ENCODE measurements at regions not wholly inside any gene's neighbourhood (a gene's known extent, or its start where the extent isn't known, plus 50 kb on each side); places are given as distances from the start of the nearest gene placed in this dataset.

DNA sequence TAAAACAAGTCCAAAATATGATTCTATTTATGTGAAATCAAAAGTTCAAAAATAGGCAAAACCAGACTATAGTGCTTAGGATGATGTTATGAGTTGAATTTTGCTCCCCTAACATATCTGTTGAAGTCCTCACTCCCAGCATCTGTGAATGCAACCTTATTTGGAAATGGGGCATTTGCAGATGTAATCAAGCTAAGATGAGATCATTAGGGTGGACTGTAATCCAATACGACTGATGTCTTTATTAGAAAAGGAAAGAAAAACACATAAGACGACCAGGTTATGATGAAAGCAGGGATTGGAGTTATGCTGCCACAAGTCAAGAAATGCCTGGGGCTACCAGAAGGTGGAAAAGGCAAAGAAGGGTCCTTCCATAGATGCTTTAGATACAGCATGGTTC is 110.5 kb upstream of the CCDC39 start:
- intact Hi-C loops (cut with micrococcal nuclease) = no loop called here

DNA sequence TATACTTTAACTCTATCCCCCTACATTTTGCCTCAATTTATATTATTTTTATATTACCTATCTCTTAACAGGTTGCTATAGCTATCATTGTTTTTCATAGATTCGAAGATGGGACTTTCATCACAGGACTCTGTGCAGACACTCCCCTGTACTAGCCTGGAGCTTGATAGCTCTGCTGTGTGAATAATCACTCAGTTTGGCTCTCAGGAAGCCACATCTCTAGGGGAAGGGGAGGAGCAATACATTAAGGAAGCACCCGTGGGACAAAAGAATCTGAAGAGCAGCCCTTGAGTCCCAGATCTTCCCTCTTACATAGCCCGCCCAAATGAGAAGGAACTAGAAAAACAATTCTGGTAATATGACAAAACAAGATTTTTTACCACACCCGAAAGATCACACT is 114.3 kb upstream of the FXR1 start:
- H3K4me1 ChIP-seq = no peaks in the 10 kb centered on the region
- TF ChIP-seq, protein P1, sequence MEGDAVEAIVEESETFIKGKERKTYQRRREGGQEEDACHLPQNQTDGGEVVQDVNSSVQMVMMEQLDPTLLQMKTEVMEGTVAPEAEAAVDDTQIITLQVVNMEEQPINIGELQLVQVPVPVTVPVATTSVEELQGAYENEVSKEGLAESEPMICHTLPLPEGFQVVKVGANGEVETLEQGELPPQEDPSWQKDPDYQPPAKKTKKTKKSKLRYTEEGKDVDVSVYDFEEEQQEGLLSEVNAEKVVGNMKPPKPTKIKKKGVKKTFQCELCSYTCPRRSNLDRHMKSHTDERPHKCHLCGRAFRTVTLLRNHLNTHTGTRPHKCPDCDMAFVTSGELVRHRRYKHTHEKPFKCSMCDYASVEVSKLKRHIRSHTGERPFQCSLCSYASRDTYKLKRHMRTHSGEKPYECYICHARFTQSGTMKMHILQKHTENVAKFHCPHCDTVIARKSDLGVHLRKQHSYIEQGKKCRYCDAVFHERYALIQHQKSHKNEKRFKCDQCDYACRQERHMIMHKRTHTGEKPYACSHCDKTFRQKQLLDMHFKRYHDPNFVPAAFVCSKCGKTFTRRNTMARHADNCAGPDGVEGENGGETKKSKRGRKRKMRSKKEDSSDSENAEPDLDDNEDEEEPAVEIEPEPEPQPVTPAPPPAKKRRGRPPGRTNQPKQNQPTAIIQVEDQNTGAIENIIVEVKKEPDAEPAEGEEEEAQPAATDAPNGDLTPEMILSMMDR (IDR thresholded peaks at IDR 0.05; ENCODE audit: borderline replicate concordance) = no peak
- H3K4me3 ChIP-seq = no peak overlapping the region
- H3K27me3 ChIP-seq (ENCODE audit: low read depth) = peaks cover 7% of the 10 kb centered on the region
- no peaks in the 10 kb centered on the region for H3K36me3 ChIP-seq
- DNase-seq = no peak
- H3K9me3 ChIP-seq (replicated peaks) = no peaks in the 10 kb centered on the region
- intact Hi-C loops (cut with micrococcal nuclease) = no loop called here
- no peak overlapping the region for H3K27ac ChIP-seq (replicated peaks)

More for the DNA sequence above, 110.5 kb upstream of the CCDC39 start:
- H3K4me3 ChIP-seq = no peak overlapping the region
- TF ChIP-seq, protein P1 (IDR thresholded peaks at IDR 0.05; ENCODE audit: borderline replicate concordance) = no peak
- DNase-seq = no peak
- H3K36me3 ChIP-seq = no peaks in the 10 kb centered on the region
- no peak overlapping the region for H3K27ac ChIP-seq (replicated peaks)
- H3K4me1 ChIP-seq = no peaks in the 10 kb centered on the region
- no peaks in the 10 kb centered on the region for H3K9me3 ChIP-seq (replicated peaks)
- no peaks in the 10 kb centered on the region for H3K27me3 ChIP-seq (ENCODE audit: low read depth)

DNA sequence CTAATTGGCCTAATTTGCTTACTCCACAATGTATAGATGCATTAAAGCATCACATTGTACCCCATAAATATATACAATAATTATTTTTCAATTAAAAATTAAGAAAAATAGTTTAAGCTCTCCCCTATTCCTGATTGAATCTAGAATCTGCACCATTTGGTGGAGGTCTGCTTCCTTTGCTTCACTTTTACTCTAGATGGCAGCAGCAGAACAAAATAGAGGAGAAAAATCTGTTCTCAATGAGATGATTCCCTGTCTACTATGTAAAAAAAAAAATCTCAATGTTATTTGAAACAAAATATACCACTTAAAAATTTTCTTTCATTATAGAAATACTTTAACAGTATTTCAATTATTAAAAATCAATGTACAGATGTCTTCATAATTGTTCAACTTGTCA is 109.6 kb upstream of the FXR1 start:
- TF ChIP-seq, protein P1 (IDR thresholded peaks at IDR 0.05; ENCODE audit: borderline replicate concordance) = peak; percentile 67
- H3K9me3 ChIP-seq (replicated peaks) = no peaks in the 10 kb centered on the region
- peaks cover 5% of the 10 kb centered on the region for H3K4me1 ChIP-seq
- no peaks in the 10 kb centered on the region for H3K36me3 ChIP-seq
- no peaks in the 10 kb centered on the region for H3K27me3 ChIP-seq (ENCODE audit: low read depth)
- no peak for DNase-seq
- no peak overlapping the region for H3K27ac ChIP-seq (replicated peaks)
- H3K4me3 ChIP-seq = no peak overlapping the region
- intact Hi-C loops (cut with micrococcal nuclease) = loop anchor here (10.0 kb wide), 1 partner anchor 922 kb away; no protein-coding TSS in a partner anchor

DNA sequence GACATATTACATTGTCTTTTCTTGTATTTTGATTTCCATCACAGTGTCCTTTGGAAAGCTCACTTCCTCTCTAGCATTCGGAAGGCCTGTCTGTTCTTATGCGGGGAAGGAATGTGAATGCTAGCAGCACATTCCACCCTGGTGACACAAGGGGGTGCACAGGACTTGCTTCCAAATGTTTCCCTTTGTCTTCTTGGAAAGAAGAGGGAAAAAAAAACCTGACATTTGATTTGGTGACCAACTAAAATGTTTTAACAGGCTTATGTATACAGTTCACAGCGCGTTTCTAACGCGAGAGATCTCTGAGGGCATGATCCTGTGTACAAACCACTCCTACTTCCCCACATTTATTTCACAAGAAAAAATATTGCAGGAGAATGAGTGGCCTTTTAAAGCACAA is 107.6 kb upstream of the FXR1 start:
- intact Hi-C loops (cut with micrococcal nuclease) = loop anchor here (10.0 kb wide), 1 partner anchor 920 kb away; no protein-coding TSS in a partner anchor
- no peak for DNase-seq
- peaks cover 12% of the 10 kb centered on the region for H3K4me1 ChIP-seq
- no peak overlapping the region for H3K4me3 ChIP-seq
- no peak overlapping the region for H3K27ac ChIP-seq (replicated peaks)
- no peaks in the 10 kb centered on the region for H3K36me3 ChIP-seq
- TF ChIP-seq, protein P1 (IDR thresholded peaks at IDR 0.05; ENCODE audit: borderline replicate concordance) = peak; percentile 58
- H3K9me3 ChIP-seq (replicated peaks) = no peaks in the 10 kb centered on the region
- H3K27me3 ChIP-seq (ENCODE audit: low read depth) = no peaks in the 10 kb centered on the region

DNA sequence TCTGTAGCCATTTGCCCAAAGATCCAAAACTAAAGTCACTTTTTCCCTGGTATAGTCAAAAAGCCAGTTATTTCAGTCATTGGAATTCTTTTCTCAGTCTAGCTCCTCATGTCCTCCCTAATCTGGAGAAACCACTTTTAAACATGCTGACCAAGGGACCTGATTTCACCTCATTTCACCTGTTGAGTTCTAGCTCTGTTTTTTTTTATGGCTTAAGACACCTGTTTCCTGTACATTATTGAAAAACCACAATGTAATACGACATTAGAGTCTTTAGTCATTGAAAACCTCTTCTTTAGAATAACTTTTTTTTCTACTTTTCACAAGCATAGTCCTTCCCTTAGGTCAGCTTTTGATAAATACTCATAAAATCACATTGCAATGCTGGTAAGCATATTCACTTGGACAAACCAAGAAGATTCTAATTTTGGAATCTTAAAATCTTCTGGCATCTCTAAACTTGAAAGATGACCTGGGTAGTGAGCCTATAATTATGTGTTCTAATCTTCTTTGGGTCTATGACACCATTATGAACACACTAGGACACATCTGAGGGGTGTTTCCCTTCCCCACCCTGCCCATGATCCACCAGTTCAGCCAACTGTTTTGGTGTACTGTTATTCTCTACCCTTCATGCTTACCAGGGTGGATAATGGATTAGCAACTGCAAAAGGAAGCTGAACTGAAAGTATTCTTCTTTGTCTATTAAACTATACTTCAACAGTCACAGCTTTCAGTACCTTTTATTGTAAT is 103.5 kb upstream of the FXR1 start:
- H3K9me3 ChIP-seq (replicated peaks) = no peaks in the 10 kb centered on the region

More for the DNA sequence above, 103.5 kb upstream of the FXR1 start:
- H3K36me3 ChIP-seq = no peaks in the 10 kb centered on the region
- TF ChIP-seq, protein P1 (IDR thresholded peaks at IDR 0.05; ENCODE audit: borderline replicate concordance) = no peak
- intact Hi-C loops (cut with micrococcal nuclease) = loop anchor here (10.0 kb wide), 1 partner anchor 916 kb away; no protein-coding TSS in a partner anchor
- H3K27me3 ChIP-seq (ENCODE audit: low read depth) = no peaks in the 10 kb centered on the region
- DNase-seq = no peak
- peaks cover 12% of the 10 kb centered on the region for H3K4me1 ChIP-seq
- no peak overlapping the region for H3K4me3 ChIP-seq
- no peak overlapping the region for H3K27ac ChIP-seq (replicated peaks)

Data from left ventricle myocardium inferior (tissue), 1 donor.